DMS153 treated with DMSO at 0.1 percent for 48 hours (cell line): ENCODE measurements at regions not wholly inside any gene's neighbourhood (a gene's known extent, or its start where the extent isn't known, plus 50 kb on each side); places are given as distances from the start of the nearest gene placed in this dataset.

Source experiments
- DNase-seq: peaks from one replicate; lab custom pipeline; 2025; ENCODE audit not compliant: unreplicated experiment; lab: John Stamatoyannopoulos, UW

DNA sequence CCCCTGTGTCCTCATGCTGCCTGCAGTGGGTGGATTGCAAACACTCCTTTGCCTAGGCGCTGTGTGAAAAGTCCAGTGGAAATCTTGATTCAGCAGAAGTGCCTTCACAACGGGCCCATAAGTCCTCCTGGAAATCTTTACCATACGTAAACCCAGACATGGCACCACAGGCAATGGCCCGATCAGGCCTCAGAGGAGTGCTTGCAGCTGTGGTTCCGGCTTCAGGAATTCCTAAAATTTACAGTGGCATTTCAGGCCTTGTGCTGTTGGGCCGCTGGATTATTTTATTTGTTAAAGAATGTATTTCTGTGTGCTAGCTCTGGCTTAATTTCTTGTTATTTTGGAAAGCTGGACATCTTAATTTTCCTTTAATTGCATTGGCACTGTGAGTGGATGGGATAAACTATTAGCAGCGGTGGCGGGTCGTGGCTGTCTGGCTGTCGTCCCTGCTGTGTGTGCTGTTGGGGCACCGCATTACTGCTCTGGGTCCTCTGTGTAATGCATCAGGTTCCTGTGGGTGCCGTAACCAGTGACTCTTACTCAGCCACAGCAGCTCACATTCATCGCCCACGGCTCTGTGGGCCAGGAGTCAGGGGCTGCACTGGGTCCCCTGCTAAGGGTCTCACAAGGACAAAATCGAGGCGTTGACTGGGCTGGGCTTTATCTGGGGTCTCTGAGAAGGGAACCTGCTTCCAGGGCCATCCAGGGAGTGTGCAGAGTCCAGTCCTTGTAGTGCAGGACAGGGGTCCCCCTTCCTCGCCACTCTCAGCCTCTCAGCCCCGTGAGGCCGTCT is 73.1 kb downstream of the RTP5 start:
- no peak for DNase-seq

DNA sequence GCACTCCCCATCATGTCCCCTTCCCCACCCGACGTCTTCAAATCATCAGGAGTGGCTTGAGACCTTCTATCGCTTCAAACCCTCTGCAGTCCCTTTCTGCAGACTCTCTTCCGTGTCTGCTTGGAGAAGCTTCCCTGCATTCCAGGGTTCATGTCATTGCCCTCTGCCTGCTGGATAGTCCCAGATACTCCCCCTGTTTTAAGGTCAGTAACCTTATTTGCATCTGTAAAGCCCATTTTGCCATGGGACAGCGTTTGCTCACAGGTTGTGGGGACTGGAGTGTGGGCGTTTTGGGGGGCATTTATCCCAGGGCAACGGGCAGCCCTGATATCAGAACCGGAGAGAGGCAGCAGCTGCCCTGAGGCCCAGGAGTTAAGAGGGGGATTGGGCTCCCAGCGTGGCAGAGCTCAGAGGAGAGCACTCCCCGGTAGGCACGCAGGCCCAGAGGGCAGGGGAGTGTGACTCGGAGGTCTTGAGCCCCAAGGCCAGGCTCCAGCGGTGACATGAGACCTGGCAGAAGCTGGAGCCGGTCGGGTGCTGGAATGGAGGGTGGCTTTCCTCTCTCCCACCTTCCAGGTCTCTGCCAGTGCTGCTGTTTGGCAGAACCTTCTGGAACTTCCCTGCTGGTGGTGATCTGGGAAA is 73.8 kb downstream of the RTP5 start:
- DNase-seq: no peak

DNA sequence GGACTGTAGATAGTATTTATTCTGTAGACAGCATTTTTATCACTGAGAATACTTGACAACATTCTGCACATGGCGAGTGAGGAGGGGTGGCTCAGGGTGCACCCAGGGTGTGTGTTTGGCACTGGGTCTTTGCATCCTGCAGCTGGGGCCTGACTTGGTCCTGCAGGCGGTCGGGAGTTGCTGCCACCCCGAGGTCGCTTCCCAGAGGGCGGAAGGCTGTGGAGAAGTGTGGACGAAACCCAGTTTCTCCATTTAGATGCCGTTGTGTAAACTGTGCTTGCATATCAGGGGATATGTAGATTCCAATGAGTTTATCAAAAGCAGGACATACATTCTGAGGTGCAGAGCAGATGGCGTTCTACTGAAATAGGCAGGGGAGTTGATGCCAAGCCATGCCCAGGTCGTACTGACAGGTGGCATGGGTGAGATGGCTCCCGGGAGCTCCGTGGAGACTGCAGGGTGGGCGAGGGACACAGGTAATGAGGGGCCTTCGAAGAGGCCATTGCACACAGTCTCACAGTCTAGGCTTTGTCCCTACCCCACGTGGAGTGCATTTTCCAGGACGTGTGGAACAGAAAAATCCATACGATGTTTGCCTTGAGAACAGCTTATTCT is 74.5 kb downstream of the RTP5 start:
- DNase-seq: no peak

DNA sequence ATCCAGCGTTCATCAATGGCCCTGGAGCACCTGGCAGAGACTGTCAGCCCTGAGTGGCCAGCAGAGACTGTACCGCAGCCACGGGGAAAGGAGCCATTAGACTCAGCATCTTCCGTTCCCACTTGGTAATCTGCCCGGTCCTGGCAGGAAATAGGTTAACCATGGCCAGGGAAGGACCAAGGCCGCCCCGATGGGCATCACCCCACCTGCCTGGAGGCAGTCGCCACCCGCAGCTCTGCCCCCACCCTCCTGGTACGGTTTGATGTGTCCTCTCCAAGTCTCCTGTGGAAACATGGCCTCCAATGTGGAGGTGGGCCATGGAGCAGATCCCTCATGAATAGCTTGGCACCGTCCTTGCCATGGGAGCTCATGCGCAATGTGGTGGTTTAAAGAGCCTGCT is 75.3 kb downstream of the RTP5 start:
- no peak for DNase-seq

DNA sequence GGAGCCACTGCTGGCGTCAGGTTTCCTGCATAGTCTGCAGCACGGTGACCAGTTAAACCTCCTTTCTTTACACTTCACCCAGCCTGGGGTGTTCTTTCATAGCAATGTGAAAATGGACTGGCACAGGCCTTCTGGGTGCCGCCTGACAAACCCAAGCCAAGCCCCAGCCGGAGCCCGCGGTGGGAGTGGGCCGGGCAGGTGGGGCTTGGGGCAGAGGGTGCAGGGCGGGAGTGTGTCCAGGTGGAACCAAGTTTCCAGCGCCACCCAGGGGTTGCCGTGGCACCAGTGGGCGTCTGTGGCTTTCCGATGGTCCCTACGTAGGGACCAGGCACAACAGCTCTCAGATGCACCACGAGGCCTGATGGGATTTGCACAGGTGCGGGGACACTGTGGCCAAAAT is 75.8 kb downstream of the RTP5 start:
- DNase-seq: no peak

DNA sequence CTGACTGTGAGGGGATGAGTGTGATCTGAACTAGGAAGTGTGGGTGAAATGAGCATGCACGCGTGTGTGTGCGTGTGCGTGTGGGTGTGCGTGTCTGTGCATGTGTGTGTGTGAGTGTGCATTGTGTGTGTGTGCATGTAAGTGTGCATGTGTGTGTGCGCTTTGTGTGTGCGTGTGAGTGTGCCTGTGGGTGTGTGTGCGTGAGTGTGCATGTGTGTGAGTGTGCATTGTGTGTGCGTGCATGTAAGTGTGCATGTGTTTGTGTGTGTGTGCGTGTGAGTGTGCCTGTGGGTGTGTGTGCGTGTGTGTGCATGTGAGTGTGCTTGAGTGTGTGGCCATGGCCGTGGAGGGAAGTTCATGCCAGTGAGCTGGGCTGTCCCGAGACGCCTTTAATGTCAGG is 76.3 kb downstream of the RTP5 start:
- DNase-seq: no peak

DNA sequence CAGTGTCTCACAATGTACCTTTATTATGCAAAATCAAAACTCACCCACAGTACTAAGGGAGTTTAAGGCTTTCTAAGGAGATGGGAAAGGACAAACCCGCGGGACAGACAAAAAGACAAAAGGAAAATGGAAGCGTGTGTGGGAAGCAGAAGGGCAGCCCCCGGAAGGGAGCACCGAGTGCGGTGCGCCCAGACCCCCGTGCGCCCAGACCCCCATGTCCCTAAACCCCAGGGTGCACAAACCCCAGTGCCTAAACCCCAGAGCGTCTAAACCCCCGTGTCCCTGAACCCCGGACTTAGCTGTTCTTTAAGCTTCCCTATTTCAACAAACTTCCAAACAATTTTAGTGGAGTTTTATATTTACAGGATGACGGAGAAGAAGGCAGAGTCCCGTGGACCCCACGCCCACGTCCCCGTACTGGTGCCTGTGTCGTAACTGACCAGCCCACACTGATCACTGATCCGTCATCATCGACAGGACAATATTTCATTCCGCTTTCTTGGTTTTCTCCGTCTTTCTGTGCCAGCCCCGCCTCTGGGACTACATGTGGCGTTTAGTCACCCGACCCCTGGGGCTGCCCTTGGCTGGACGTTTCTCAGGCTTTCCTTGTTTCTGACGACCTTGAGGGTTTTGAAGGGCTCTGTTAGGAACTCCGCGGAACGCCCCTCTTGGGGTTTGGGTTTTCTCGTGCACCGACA is 76.9 kb downstream of the RTP5 start:
- DNase-seq: no peak

DNA sequence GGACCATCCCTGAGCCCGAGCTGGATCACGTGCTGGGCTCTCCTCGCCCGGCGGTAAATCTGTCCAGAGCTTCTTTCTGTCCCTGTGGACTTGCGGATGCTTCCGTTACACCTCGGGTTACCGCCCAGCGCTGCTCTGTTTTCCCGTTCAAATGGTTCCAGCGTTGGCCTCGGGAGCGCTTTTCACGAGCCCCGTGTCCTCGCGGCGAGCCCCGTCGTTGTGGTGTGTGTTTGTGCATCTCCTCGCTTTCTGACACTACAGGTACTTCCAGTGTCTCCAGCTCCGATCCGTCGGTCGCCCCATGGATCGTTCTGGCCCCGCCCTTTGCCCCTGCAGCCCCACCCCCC is 77.4 kb downstream of the RTP5 start:
- no peak for DNase-seq

DNA sequence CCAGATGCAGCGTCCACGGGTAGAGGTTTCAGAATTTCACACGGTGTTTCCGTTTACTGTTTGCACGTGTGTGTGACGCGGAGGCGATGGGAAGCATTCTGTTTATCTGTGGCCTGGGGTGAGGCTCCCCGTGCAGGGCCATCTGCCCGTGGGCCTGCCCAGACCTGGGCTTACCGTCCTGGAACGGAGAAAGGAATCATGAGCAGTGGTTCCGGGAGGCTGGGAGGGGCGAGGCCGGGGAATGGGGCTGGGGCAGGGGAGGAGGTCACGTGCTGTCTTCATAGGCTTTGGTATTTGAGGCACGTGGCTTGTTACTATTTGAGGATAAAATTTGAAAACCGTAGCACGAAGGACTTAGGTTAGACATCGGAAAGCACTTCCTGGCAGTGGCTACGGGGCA is 77.9 kb downstream of the RTP5 start:
- no peak for DNase-seq

DNA sequence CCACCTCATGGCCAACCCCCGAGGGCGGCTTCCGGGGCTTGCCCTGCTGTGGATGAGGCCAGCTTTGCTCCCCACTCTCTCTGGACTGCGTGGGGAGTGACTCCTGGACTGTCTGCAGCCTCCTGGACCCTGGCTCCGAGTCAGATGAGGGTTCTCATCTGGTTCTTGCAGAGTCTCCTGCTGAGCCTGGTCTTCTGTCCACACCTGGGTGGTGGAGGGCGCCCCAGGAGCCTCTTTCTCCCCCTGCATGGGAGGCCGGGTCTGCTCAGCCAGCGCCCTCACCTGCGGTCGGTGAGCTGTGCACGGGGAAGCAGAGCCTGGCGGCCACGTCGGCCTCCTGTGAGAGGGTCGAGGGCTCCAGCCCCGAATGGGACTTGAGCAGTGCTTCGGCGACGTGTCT is 78.3 kb downstream of the RTP5 start:
- DNase-seq: no peak

DNA sequence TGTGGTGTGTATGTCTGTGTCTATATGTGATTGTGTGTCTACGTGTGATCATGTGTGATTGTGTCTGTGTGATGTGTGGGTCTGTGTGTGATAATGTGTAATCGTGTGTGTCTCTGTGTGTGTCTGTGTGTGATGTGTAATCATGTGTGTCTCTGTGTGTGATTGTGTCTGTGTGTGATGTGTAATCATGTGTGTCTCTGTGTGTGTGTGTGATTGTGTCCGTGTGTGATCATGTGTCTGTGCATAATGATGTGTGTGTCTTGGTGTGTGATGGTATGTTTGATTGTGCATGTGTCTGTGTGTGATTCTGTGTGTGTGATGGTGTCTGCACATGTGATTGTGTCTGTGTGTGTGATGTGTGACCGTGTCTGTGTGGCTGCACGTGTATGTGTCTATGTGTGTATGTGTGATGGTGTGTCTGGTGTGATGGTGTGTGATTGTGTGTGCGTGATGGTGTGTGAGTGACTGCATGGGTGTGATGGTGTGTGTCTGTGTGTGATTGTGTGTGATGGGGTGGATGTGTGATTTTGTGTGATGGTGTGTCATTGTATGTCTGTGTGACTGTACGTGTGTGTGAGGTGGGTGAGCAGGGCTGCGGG is 78.9 kb downstream of the RTP5 start:
- no peak for DNase-seq

DNA sequence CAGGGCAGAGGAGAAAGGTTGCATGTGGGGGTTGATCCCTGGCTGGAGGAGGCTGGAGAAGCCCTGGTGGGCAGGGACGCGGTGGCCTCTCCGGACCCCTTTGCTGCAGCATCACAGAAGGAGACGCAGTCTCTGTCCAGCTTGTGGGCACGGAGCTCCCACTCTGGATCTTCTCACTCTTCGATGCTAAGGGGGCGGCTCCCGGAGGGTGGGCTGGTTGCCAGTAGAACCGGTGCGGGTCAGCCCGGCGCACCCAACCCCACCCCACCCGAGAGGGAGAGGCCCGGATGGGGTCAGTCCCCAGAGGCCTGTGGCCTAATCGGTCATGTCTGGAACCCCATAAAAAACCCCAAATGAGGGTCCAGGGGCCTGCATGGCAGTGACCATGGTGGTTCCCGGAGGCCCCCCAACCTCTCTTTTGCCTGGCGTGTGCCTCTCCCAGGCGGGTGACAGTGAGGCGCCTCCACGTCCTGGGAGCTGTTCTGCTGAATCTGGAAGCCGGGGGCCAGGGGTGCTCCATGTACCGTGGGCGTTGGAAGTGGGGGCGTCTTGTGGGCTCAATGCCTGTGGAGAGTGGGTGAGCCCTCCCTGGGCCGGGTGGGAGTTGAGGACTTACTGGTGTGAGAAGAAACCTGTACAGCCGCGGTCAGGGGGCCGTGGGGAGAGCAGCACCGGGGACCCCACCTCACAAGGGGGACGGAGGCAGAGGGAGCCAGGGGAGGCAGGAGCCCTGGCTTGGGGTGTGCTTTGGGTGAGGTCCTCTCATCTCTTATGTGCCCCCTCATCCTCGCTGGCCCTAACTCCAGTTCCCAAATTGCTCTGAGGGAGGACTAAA is 79.6 kb downstream of the RTP5 start:
- no peak for DNase-seq

DNA sequence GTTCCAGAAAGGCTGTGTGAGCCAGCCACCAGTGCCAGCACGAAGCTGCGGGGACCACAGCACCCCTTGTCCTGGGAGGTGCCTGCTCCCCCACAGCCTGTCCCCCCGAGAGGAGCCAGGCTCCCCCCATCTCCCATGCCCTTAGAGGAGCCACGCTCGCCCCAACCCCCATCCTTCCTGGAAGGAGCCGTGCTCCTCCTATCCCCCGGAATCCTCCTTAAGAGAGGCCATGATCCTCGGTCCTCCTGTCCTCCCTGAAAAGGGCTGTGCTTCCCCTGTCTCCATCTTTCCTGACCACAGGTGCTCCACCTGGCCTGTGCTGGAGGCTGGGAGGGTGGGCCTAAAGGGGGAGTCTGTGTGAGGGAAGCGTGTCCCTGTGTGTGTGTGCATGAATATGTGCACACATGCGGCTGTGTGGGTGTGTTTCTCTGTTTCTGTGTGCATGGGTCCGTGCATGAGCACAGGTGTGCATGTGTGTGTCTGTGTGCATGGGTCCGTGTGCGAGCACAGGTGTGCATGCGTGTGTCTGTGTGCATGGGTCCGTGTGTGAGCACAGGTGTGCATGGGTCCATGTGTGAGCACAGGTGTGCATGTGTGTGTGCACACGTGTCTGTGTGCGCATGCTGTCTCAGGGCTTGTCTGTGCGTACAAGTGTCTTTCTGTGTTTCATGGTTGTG is 80.3 kb downstream of the RTP5 start:
- DNase-seq: no peak

DNA sequence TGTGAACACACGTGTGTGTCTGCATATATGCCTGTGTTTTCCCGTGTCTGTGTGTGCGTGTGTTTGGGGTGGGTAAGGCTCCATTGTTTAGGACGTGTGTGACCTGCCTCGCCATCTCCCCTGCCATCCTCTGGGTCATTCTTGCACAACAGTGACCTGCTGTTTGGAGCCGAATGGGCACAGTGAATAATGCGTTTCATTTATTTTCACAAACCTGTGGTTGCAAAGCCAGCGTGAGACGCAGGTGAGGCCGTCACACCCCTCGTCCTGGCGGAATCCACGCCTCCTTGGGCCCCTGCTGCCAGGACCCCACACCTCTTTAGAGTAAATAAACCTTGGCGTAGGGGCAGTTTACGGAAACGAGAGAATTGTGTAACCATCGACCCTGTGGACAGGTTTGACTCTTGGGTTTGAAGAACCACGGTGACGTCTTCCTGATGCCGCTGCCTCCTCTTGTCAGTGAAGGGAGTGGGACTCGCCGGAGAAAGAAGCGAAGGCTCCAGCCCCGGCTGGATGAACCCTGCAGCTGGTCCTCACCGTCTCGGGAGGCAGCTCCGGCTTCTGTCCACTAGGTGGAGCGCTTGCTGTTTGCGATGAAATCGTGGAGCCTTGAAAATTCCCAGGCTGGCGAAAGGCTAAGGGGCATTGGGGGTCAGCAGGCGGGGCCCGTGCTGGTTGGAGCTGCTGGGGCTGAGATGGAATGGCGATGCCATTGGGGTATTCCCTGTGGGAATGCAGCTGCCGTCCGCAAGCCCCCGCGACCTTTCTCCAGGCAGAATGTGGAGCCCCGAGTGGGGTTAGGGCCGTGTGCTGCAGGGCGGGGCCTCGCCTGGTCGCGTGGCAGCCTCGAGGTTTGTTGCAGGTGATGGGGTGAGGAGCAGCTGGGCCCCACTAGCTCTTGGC is 81.1 kb downstream of the RTP5 start:
- peak; percentile 33 for DNase-seq

DNA sequence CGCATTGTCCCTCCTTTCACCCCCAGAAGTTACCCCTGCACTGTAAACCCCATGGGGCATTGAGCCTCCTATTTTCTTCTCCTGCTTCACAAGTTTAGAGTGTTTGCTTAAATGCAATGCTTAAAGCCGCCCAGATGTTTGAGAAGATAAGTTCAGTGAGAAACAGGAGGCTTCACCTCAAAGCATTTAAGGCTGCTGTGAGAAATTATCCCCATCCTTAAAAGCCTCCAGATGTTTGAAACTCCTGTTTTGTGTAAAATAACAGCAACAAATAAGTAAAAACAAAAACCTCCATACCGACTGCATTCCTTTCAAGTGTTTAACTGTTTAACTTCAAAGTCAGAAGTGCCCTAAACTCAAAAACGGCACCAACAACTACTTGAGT is 81.8 kb downstream of the RTP5 start:
- no peak for DNase-seq

DNA sequence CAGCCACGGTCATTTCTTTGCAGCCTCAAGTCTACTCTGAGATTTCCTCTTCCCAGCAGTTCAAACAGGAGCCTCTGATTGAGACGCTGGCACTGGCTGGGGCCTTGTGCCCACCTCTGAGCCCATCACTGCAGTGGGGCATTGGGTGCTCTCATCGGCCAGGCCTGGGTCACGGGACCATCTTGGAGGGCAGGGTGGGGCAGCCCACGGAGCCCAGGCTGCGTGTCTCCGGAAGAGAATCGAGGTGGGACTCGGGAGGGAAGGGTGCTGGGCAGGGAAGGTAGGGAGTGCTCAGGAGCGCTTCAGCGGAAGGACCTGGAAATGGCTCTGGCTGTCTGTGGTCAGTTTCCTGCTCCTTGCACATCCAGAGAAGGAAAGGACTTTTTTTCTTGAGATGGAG is 82.4 kb downstream of the RTP5 start:
- DNase-seq: no peak

DNA sequence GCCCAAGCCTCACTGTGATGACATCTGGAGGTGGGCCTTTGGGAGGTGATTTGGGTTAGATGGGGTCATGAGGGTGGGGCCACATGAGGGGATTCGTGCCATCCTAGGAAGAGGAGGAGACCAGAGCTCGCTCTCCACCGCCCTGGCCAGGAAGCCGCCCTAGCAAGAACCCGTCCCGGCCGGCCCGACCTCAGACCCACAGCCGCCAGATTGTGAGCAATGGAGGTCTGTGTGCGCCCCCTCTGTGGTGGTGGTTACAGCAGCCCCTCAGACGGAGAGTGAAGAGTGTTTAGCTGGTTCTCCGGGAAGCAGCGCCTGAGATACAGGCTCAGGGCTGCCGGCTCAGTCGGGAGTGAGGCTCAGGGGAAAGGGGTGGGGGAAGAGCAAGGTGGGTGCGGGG is 83.3 kb downstream of the RTP5 start:
- DNase-seq: no peak

DNA sequence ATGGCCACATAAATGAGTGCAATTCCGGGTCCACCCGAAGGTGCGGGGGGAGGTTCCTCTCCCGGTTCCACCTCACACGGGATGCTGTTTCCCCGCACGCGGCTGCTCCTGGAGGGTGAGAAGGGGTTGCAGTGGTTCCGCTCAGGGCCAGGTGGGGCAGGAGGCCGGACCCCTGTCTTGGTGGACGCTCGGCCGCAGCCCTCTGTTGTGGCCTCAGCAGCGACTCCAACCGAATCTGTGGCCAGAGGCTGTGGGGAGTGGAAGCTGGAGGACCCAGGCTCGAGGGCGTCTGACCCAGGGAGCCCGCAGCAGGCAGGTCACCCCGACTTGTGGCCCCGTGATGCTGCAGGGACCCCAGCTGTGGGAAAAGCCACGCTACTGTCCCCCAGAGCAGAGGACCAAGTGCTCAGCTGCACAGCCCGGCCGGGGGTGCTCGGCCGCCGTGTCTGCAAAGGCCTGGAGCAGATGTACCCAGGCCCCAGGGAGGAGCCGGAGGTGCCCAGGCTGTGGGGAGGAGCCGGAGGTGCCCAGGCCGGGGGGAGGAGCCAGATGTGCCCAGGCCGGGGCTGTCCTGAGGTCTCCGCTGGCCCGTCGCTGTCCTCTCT is 83.9 kb downstream of the RTP5 start:
- DNase-seq: no peak
